ENCODE measurements at regions not wholly inside any gene's neighbourhood (a gene's known extent, or its start where the extent isn't known, plus 50 kb on each side); places are given as distances from the start of the nearest gene placed in this dataset.

DNA sequence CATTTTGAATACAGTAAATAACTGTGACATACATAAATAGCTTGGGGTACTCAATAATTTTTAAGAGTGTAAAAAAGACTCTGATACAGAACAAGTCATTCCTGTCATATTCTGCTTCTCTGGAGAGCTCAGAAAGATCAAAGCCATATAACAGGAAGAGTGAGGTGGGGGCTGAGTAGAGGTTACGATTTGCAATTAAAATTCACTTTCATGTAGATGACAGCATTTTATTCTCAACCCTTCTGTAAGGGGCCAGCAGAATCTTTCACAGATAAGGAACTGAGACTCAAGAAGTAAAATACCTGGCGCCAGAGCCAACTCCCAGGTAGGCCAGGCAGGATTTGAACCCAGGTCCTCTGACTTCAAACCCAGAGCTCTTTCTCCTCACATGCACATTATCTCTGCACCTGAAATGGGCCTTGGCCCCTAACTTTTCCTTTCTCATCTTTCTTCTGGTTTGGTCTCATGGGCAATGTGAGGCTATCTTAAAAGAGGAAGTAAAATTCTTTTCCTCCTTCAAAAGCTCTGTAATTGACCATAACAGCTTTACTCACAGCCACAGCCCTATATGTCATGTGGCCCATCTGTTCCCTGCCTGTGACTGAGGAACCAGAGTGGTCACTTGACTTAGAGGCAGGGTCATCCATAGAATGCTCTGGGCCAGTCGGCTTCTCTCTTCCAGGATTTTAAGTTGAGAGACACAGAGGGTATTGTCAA, 80.9 kb upstream of the SYT6 start:
- Mint-ChIP-seq H3K27me3 (ENCODE audit: insufficient read depth, unreplicated experiment) (peaks cover 45% of the 10 kb centered on the region), H3K36me3 (ENCODE audit: insufficient read depth, unreplicated experiment) (no peaks in the 10 kb centered on the region), H3K4me3 (ENCODE audit: unreplicated experiment) (no peak overlapping the region), H3K9me3 (ENCODE audit: unreplicated experiment) (no peaks in the 10 kb centered on the region), H3K4me1 (ENCODE audit: insufficient read depth, unreplicated experiment) (no peaks in the 10 kb centered on the region), H3K27ac (ENCODE audit: low read depth, unreplicated experiment) (no peak overlapping the region)
- ChIA-PET CTCF (interaction anchor here (0.7 to 0.9 kb wide), 2 partner anchors 48 to 139 kb away, joined by 3 read pairs; no protein-coding TSS in a partner anchor), POLR2A (no interaction called here)
- DNase-seq (ENCODE audit: unreplicated experiment), result no peak
- TF ChIP-seq, protein P1, sequence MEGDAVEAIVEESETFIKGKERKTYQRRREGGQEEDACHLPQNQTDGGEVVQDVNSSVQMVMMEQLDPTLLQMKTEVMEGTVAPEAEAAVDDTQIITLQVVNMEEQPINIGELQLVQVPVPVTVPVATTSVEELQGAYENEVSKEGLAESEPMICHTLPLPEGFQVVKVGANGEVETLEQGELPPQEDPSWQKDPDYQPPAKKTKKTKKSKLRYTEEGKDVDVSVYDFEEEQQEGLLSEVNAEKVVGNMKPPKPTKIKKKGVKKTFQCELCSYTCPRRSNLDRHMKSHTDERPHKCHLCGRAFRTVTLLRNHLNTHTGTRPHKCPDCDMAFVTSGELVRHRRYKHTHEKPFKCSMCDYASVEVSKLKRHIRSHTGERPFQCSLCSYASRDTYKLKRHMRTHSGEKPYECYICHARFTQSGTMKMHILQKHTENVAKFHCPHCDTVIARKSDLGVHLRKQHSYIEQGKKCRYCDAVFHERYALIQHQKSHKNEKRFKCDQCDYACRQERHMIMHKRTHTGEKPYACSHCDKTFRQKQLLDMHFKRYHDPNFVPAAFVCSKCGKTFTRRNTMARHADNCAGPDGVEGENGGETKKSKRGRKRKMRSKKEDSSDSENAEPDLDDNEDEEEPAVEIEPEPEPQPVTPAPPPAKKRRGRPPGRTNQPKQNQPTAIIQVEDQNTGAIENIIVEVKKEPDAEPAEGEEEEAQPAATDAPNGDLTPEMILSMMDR (IDR thresholded peaks at IDR 0.05; ENCODE audit: unreplicated experiment), result no peak
- BruUV-seq (replicated peaks), result no TSS peak
- intact Hi-C loops (cut with micrococcal nuclease), result no loop called here

DNA sequence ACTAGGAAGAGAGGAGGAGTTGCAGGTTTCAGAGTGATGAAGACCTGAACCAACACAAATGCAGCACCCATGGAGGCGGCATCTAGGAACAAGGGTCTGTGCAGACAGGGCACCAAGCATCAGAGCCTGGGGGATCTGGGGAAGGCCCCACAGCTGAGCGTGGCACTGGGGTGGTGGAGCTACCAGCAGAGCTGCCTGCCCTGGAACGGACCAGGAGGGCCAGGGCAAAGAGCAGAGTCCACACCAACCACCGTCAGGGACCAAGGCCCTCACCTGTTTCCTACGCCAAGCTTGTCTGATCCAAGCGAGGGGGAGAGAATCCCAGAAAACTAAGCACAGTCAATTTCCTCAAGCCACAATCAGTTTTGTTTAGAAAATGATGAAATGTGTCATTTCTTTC, 79.0 kb upstream of the SYT6 start:
- BruUV-seq (replicated peaks), result no TSS peak
- no peak overlapping the region for H3K27ac Mint-ChIP-seq (ENCODE audit: low read depth, unreplicated experiment)
- CTCF ChIA-PET, result no interaction called here

DNA sequence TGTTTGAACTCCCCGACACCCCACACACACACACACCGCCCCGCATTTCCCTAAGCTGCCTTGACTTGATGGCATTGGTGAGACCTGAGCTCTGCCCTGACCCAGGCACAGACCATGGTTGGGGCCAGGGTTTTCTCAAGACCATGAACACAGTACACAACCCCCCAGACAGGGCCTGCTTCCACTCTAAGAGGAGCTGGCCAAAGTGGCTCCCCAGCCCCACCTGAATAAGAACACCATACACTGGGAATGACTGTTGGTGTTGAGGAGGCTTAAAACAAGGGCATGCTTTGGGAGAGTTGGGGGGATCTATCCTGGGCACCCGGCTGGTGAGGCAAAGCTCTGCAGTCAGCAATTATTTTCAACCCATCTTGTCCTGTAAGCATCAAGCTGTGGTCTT, 77.6 kb upstream of the SYT6 start:
- TF ChIP-seq, protein P1 (IDR thresholded peaks at IDR 0.05; ENCODE audit: unreplicated experiment), result no peak
- Mint-ChIP-seq H3K27ac (ENCODE audit: low read depth, unreplicated experiment) (no peak overlapping the region), H3K27me3 (ENCODE audit: insufficient read depth, unreplicated experiment) (peaks cover 39% of the 10 kb centered on the region), H3K4me1 (ENCODE audit: insufficient read depth, unreplicated experiment) (no peaks in the 10 kb centered on the region), H3K36me3 (ENCODE audit: insufficient read depth, unreplicated experiment) (no peaks in the 10 kb centered on the region), H3K9me3 (ENCODE audit: unreplicated experiment) (no peaks in the 10 kb centered on the region), H3K4me3 (ENCODE audit: unreplicated experiment) (no peak overlapping the region)
- intact Hi-C loops (cut with micrococcal nuclease), result no loop called here
- no peak for DNase-seq (ENCODE audit: unreplicated experiment)
- POLR2A ChIA-PET, result interaction anchor here (0.9 kb wide), 1 partner anchor 34 kb away, joined by 5 read pairs; no protein-coding TSS in a partner anchor
- no TSS peak for BruUV-seq (replicated peaks)
- CTCF ChIA-PET, result interaction anchor here (0.6 kb wide), 1 partner anchor 883 kb away, joined by 3 read pairs; no protein-coding TSS in a partner anchor

More for the DNA sequence above, 79.0 kb upstream of the SYT6 start:
- intact Hi-C loops (cut with micrococcal nuclease), result no loop called here
- POLR2A ChIA-PET, result no interaction called here
- Mint-ChIP-seq H3K9me3 (ENCODE audit: unreplicated experiment) (no peaks in the 10 kb centered on the region), H3K4me1 (ENCODE audit: insufficient read depth, unreplicated experiment) (no peaks in the 10 kb centered on the region), H3K36me3 (ENCODE audit: insufficient read depth, unreplicated experiment) (no peaks in the 10 kb centered on the region), H3K4me3 (ENCODE audit: unreplicated experiment) (no peak overlapping the region), H3K27me3 (ENCODE audit: insufficient read depth, unreplicated experiment) (peaks cover 45% of the 10 kb centered on the region)
- no peak for DNase-seq (ENCODE audit: unreplicated experiment)
- TF ChIP-seq, protein P1 (IDR thresholded peaks at IDR 0.05; ENCODE audit: unreplicated experiment), result no peak

DNA sequence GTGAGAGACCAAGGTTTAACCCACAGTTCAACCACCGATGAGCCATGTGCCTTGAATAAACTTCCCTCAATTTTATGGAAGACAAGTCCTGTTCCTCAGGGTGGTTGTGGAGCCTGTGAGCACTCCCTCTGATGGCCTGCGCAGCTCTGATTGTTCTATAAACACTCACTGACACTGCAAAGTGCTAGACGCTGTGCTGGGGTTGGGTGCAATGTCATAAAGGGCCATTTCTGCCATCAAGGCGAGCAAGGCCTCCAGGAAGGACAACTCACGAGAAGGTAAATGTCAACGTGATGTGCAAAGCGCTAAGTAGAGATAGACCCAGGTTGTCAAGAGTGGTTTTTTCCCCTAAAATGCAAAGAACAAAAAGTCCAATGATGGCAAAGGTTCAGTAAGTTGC, 75.7 kb upstream of the SYT6 start:
- intact Hi-C loops (cut with micrococcal nuclease), result no loop called here
- ChIA-PET POLR2A (no interaction called here), CTCF (no interaction called here)
- H3K27me3 Mint-ChIP-seq (ENCODE audit: insufficient read depth, unreplicated experiment), result peaks cover 39% of the 10 kb centered on the region
- H3K4me1 Mint-ChIP-seq (ENCODE audit: insufficient read depth, unreplicated experiment), result no peaks in the 10 kb centered on the region
- no peaks in the 10 kb centered on the region for H3K9me3 Mint-ChIP-seq (ENCODE audit: unreplicated experiment)
- H3K4me3 Mint-ChIP-seq (ENCODE audit: unreplicated experiment), result no peak overlapping the region
- TF ChIP-seq, protein P1 (IDR thresholded peaks at IDR 0.05; ENCODE audit: unreplicated experiment), result no peak
- no TSS peak for BruUV-seq (replicated peaks)
- no peaks in the 10 kb centered on the region for H3K36me3 Mint-ChIP-seq (ENCODE audit: insufficient read depth, unreplicated experiment)
- no peak for DNase-seq (ENCODE audit: unreplicated experiment)
- no peak overlapping the region for H3K27ac Mint-ChIP-seq (ENCODE audit: low read depth, unreplicated experiment)

All from MCF 10A (cell line).